Mucosa of descending colon (tissue), 3 donors: ENCODE measurements at regions not wholly inside any gene's neighbourhood (a gene's known extent, or its start where the extent isn't known, plus 50 kb on each side); places are given as distances from the start of the nearest gene placed in this dataset.

Source experiments
- ATAC-seq: fragments of 200-7000 bp; cut with Tn5 transposase; one replicate; pipeline ENCODE4 v1.9.1; 2020; ENCODE audit warnings: mild to moderate bottlenecking, moderate library complexity
- DNase-seq, 3 donors: peaks; one replicate each; pipeline ENCODE4 v3.0.0-alpha.2; 2020
- H3K36me3 ChIP-seq: fragments of 200-600 bp; one replicate; pipeline ENCODE4 v1.8.0; 2021; ENCODE audit warnings: low read depth, mild to moderate bottlenecking
- H3K4me1 ChIP-seq: fragments of 200-600 bp; one replicate; pipeline ENCODE4 v1.8.0; 2021; ENCODE audit warnings: low read depth, mild to moderate bottlenecking
- H3K4me3 ChIP-seq: fragments of 200-600 bp; one replicate; pipeline ENCODE4 v1.8.0; 2021; ENCODE audit warnings: mild to moderate bottlenecking
- H3K9me3 ChIP-seq: fragments of 200-600 bp; one replicate; pipeline ENCODE4 v1.8.0; 2021; ENCODE audit warnings: mild to moderate bottlenecking
- intact Hi-C, 2 donors: fragments of 100-400 bp; cut with DNase I in 1 of 2; cut with micrococcal nuclease in 1 of 2; formaldehyde crosslinking; loops; one replicate each; pipeline versions ENCODE4 v1.11.0 to v1.11.1; 2022; cut with DNase I, micrococcal nuclease
- TF ChIP-seq, protein P1 (sequence below): fragments of 200-600 bp; IDR thresholded peaks from one replicate; pipeline ENCODE4 v1.8.0; 2022; ENCODE audit warnings: antibody characterized with exemption, mild to moderate bottlenecking
- donor health status: DM: no; HTN: no; CAD: no; lungs with moderate emphysema.
- donor health status: DM: no; HTN: no; CAD: no.
- donor health status: DM: no; HTN: yes; CAD: no.

DNA sequence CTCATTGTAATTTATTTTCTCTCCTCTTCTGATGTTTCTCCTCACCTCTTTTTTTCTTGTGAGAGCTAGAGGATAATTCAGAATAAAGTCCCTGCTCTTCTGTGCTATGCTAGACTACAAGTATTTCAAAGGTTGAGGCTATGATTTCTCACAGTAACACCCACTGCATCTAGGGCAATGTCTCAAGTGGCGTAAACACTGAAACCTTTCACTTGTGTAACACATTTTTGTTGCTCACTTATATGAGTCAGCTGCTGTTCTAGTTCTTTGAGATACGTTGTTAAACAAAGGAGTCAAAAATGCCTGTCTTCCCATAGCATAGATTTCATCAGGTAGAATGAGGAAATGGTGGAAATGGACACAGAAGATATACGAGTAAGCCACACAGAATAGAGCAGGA lies 305.1 kb upstream of the PITRM1 start:
- intact Hi-C loops, result no loop called here

DNA sequence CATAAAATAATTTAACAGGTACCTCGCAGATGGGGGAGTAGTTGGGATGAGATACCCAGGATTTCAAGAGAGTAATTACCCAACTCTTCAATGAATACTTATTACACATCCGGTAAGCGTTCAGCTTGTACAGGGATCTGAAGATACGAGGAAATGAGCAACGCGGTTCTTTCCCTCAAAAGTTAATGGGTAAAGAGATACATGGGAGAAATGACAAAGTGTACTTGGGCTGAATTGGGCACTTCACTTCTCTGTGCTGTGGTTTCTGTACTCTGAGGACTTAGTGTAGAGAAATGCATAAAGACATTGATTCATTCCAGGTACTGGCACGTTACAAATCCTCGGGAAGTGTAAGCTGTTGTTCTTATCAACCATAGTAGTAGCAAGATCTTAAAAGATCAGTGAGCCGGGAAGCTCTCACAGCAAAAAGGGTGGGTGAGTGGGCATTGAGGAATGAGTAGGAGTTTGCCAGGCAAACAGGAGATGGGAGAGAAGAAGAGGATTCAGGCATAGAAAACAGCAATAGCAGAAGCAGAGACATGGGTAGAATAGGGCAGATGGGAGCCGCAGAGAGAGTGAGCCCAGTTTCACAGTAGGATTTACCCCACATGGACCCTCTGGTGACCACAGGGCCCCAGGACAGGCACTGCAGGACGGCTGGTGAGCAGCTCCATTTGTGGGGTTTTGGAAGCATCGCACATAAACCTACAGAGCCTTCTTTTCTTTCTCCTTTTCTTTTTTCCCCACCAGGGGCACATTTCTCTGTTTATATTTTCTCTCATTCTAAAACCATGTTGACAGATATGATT lies 304.3 kb upstream of the PITRM1 start:
- Histone ChIP-seq H3K4me3 (no peak overlapping the region), H3K4me1 (peaks cover 10% of the 10 kb centered on the region), H3K9me3 (no peaks in the 10 kb centered on the region), H3K36me3 (no peaks in the 10 kb centered on the region)
- intact Hi-C loops, result no loop called here
- TF ChIP-seq, protein P1, sequence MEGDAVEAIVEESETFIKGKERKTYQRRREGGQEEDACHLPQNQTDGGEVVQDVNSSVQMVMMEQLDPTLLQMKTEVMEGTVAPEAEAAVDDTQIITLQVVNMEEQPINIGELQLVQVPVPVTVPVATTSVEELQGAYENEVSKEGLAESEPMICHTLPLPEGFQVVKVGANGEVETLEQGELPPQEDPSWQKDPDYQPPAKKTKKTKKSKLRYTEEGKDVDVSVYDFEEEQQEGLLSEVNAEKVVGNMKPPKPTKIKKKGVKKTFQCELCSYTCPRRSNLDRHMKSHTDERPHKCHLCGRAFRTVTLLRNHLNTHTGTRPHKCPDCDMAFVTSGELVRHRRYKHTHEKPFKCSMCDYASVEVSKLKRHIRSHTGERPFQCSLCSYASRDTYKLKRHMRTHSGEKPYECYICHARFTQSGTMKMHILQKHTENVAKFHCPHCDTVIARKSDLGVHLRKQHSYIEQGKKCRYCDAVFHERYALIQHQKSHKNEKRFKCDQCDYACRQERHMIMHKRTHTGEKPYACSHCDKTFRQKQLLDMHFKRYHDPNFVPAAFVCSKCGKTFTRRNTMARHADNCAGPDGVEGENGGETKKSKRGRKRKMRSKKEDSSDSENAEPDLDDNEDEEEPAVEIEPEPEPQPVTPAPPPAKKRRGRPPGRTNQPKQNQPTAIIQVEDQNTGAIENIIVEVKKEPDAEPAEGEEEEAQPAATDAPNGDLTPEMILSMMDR, result no peak
- no peak for DNase-seq
- ATAC-seq, result no peak

More for the DNA sequence above, 305.1 kb upstream of the PITRM1 start:
- H3K36me3 ChIP-seq, result no peaks in the 10 kb centered on the region
- DNase-seq, result no peak
- H3K4me1 ChIP-seq, result peaks cover 8% of the 10 kb centered on the region
- TF ChIP-seq, protein P1, result no peak
- no peak overlapping the region for H3K4me3 ChIP-seq
- H3K9me3 ChIP-seq, result no peaks in the 10 kb centered on the region
- peak; percentile 46 for ATAC-seq

DNA sequence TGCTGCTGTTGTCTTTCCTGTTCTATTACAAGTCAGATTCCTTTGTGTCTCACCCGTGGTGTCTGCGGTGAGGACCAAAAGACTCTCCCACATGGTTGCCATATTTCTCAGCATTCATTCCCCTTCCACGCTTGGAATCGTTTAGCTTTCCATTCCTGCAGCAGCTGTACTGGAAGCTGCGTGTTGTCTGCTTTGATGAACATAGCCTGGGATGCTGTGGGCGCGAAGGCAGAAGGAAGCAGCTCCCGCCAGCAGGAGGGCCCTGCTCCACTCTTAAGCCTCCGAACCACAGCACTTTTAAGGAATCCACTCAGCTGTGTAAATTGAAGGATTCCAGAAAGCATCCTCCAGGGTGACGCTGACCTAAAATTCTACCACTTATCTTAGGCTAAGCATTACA lies 303.6 kb upstream of the PITRM1 start:
- Histone ChIP-seq H3K4me1 (peaks cover 10% of the 10 kb centered on the region), H3K4me3 (no peak overlapping the region), H3K36me3 (no peaks in the 10 kb centered on the region), H3K9me3 (no peaks in the 10 kb centered on the region)
- TF ChIP-seq, protein P1, result no peak
- DNase-seq, result no peak
- no peak for ATAC-seq
- intact Hi-C loops, result no loop called here

DNA sequence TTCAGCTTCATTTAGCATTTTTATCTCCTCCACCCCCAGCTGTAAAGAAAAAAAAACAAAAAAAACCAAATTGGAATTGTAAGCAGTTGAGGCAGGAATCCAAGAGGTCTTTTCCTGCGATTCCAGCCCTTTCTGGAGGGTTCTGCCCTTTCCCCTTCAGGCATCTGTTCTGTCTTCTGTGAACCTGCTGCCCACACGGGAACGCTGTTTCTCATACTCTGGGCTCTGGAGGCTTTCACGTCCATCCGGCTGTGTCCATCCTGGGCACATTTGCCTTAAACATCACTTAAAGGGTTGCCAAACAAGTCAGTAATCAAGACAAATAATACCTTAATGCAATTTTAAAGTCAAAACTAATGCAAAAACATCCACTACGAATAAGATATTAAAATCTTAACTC lies 302.8 kb upstream of the PITRM1 start:
- ATAC-seq, result no peak
- TF ChIP-seq, protein P1, result no peak
- Histone ChIP-seq H3K4me1 (peaks cover 10% of the 10 kb centered on the region), H3K9me3 (no peaks in the 10 kb centered on the region), H3K4me3 (no peak overlapping the region), H3K36me3 (no peaks in the 10 kb centered on the region)
- intact Hi-C loops, result no loop called here
- no peak for DNase-seq

DNA sequence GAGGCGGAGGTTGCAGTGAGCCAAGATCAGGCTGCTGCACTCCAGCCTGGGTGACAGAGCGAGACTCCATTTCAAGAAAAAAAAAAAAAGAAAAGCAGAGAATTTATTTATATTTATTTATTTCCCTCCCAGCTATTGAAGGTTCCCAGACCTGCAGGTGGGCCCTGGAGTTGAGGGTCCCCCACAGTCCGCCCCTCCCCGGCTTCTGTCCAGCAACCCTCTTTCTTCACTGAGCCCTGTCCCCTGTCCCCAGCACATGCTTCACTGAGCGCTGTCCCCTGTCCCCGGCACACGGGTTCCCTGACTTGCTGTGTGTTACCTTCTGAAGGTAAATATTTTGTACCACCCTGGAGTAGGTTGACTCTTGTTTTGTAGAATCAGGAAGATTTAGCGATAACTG lies 301.7 kb upstream of the PITRM1 start:
- no peaks in the 10 kb centered on the region for H3K9me3 ChIP-seq
- TF ChIP-seq, protein P1, result no peak
- intact Hi-C loops, result no loop called here
- no peak overlapping the region for H3K4me3 ChIP-seq
- no peaks in the 10 kb centered on the region for H3K36me3 ChIP-seq
- DNase-seq (no peak), ATAC-seq (no peak)
- H3K4me1 ChIP-seq, result peaks cover 10% of the 10 kb centered on the region
